ENCODE measurements at regions not wholly inside any gene's neighbourhood (a gene's known extent, or its start where the extent isn't known, plus 50 kb on each side); places are given as distances from the start of the nearest gene placed in this dataset.
A peak's percentile ranks its signal among the peaks of the same experiment; 100 is the strongest.
"Not testable (repeated sequence)": the region's sequence is repeated elsewhere in the genome, so short reads cannot be mapped to it uniquely, and the experiment has no call there.

DNA sequence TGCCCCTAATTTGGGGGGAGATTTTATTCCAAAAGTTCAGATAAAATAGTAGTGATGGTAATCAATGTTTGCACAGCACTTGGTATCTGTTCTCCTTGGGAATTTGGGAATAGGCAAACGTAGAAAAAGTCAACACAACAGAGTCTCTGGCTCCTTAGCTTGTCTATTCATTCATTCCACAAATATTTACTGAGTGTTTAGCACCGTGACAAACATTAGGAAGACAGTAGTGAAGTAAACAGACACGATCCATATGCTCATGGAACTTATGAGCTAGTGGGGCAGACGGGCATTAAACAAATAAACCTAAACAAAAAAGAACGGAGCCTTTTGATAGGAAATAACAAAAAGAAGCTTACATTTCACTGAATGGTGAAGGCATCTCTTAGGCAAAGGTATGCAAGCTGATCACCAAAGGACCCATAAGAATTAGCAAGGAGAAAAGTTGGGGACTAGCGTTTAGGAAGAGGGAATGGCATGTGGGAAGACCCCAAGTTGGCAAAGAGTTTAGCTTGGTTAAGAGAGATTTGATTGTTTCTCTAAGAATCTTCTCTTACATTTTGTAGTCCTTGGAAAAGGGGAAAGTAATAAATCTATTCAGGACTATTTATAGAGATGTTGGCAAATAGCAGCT lies 243.9 kb upstream of the NPY start:
- H3K27ac ChIP-seq = no peak overlapping the region
- DNase-seq (ENCODE audit: low read depth, low spot score) = no peak

DNA sequence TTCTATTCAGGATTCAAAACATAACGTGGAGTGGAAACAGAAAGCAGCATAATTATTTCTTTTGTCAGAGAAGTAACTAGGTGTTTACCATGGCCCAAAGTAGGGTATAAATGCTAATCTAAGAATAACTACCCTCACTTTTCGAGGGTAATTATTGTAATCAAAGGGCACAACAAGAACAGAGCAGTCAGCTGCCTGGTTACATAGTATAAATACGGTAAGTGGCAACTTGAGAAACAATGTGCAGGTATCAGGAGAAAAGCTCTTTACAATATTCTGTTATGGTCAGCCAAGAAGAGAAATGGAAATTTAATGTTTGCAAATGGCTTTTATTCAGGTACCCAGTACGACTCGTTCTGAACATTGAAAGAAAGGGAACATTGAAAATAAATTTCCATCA lies 242.0 kb upstream of the NPY start:
- DNase-seq (ENCODE audit: low read depth, low spot score) = no peak
- H3K27ac ChIP-seq = no peak overlapping the region

DNA sequence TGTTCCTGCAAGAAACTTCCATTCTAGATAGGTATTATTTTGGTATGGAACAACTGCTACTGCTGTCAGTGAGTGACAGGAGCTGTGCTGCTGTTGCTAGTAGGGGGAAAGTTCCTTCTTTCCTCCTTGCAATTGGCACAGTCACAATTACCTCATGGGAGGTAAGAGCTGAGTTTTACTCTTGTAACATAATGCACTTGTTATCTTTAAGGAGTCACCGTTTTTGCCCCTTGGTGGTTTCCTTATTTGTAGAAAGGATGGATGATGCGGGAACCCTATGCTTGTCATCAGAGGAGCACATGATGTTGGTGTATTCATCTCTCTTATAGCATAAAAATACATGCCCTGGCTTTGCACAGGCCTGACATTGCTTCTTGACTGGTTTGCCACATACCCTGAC lies 234.7 kb upstream of the NPY start:
- no peak for DNase-seq (ENCODE audit: low read depth, low spot score)
- H3K27ac ChIP-seq = no peak overlapping the region

DNA sequence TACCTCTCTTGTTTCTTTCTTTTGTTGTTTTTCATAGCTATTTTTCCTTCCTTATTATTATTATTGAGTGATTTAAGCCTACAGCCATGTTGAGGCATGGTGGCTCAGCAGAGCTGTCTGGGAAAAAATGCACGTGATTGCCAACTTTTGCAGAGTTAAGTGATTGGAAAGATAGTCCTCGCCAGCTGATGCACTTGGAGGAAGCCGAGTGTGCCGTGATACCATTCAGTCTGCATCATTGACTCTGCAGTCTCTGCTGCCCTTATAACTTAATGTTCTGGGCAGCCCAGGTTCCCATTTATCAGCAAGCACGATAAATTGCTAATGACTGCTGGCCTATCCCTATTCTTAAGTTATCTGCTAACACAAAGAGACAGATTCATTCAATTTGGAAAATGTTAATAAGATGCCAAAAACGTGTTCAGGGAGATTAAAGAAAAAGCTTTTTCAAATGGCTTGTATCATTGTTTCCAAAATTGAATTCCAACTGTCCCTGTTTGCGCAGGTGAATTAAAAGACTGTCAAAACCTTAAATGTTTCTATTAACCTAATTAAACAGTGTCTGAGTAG lies 232.9 kb upstream of the NPY start:
- no peak overlapping the region for H3K27ac ChIP-seq
- DNase-seq (ENCODE audit: low read depth, low spot score) = no peak

DNA sequence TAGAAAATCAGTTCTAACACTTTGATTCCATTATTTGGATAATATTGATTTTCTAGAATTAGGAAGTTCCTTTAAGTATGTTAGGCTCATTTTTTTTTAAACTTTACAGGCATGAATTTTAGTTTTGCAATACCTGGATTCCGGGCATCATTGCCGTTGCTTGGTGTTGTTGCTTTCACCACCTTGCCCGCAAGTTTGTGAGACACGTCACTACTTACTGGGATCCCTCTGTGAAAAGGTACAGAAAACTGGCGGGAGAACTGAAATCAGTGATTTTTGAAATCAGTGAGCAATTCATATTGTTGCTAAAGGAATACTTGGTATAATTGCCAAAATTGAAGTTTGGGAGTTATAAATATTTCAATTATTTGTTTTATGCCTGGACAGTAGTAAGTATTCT lies 232.3 kb upstream of the NPY start:
- H3K27ac ChIP-seq = no peak overlapping the region
- DNase-seq (ENCODE audit: low read depth, low spot score) = no peak

DNA sequence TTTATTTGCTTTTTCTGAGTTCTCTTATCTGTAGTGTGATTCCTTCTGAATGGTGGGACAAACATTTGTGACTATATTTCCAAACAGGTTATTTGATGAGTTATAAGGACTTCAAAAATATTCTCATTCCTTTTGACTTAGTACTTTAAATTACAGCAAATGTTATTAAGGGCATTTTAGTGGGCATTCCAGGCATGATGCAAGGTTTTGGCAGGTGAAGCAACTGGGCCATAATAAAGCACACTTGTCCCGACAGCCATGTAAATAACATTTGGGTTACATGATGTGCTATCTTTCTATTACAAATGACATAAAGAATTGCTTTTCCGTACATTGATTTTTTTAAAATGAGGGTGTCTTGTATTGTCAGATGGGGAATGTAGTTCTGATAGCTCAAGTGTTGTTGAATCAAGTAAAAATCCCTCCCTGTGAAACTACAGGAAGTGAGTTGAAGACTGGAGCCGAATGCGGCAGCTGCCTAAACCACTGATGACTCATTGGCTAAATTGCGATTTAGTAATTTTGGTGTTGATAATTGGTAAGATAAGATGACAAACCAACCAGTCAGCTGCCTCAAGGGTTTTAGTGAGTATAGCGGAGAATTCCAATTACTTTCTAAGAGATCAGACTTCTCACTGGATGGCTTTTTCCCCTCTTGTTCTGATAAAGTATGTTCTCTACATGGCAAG lies 231.3 kb upstream of the NPY start:
- H3K27ac ChIP-seq = peak overlapping the region; percentile 41
- peak; percentile 63 for DNase-seq (ENCODE audit: low read depth, low spot score)

DNA sequence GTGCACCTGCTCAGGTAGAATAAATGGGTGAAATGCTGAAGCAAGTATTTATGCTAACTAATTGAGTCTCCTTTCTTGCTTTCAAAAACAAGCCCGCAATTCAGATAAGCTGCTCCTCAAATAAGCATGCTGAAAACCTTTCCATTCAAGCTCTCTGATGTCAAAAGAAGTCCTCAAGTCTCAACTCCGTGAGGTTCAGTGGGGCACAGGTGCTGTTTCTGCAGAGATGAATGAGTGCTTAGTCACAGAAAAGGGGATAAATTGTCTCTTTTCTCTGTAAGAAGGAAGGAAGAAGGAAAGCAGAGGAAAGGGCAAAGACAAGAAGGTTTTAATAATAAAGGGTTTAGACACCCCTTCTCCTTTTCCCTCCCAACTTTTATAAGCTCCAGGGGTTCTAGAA lies 229.8 kb upstream of the NPY start:
- no peak for DNase-seq (ENCODE audit: low read depth, low spot score)
- no peak overlapping the region for H3K27ac ChIP-seq

DNA sequence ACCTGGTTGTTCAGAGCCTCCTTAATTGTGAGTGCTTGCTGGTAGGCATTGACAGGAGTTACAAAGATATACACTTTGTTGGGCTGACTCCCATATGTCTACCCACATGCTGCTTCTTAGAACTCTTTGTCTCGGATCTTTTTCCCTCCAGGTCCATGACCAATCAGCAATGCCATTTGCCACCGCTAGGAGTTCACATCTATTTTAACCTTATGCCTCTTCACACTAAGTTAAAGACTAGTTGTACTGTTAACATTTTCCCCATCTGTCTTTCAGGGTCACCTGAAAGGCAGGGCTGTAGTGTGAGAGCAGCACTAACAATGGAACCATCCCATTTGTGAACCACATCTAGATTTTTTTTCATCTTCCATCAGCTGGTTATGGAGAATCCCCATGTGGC lies 226.7 kb upstream of the NPY start:
- no peak overlapping the region for H3K27ac ChIP-seq
- DNase-seq (ENCODE audit: low read depth, low spot score) = no peak

DNA sequence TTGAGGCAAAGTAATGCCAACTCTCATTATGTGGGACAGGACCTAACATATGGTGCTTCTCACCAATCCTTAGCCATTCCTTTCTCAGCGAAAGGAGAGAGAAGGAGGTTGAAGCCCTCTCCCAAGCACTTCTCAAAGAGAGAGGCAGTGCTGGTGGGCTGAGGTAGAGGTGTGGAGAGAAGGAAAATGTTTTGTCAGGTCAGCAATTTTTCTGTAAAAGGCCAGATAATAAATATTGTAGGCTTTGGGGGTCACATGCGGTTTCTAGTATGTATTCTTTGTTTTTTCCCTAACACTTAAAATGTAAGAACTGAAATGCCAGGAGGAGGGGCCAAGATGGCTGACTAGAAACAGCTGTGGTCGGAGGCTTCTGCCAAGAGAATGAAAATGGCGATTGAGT lies 225.0 kb upstream of the NPY start:
- H3K27ac ChIP-seq = no peak overlapping the region
- no peak for DNase-seq (ENCODE audit: low read depth, low spot score)

DNA sequence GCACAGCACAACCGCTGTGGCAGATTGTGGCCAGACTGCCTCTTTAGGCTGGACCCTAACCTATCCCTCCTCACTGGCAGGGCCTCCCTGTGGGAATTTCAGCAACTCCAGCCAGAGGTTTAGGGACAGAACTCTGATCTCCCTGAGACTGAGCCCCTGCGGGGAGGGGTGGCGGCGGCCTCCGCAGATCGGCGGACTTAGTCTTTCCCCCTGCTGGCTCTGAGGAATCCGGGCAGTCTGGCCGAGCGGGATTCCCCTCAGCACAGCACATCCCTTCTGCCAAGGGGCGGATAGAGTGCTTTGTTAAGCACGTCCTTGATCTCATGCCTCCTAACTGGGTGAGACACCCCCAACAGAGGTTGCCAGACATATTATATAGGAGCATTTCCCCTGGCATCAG lies 224.2 kb upstream of the NPY start:
- no peak overlapping the region for H3K27ac ChIP-seq
- no peak for DNase-seq (ENCODE audit: low read depth, low spot score)

DNA sequence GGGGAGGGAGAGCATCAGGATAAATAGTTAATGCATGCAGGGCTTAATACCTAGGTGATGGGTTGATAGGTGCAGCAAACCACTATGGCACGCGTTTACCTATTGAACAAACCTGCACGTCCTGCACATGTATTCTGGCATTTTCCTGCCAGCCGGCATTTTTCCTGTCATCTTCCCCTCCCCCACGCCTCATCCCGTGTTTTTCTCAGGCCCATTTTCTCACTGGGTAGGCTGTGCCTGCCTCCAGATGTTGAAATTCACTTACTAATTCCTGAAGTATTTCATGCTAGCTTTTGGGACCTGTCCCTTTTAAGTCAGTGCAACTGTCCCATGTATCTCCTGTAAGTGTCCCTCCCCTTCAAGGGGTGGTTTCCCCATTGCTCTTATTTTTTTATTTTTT lies 220.3 kb upstream of the NPY start:
- H3K27ac ChIP-seq = no peak overlapping the region
- no peak for DNase-seq (ENCODE audit: low read depth, low spot score)

DNA sequence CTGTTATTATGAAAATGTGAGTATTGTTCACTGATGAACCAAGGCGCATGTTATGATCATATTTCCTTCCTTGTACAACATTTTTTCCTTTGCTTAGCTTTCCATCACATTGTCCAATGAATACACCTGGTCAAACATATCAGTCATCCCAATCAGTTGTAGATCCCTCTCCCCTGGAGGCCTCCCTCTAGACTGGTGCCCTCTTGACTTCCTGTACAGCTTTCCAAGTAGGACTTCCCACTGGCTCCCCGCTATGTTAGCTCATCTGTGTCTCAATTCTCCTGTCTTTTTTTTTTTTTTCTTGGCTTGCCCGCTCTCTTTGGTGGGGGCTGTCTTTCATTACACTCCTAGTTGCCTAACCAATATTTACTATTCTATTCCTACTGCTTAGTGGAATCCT lies 214.2 kb upstream of the NPY start:
- DNase-seq (ENCODE audit: low read depth, low spot score) = no peak
- H3K27ac ChIP-seq = no peak overlapping the region

DNA sequence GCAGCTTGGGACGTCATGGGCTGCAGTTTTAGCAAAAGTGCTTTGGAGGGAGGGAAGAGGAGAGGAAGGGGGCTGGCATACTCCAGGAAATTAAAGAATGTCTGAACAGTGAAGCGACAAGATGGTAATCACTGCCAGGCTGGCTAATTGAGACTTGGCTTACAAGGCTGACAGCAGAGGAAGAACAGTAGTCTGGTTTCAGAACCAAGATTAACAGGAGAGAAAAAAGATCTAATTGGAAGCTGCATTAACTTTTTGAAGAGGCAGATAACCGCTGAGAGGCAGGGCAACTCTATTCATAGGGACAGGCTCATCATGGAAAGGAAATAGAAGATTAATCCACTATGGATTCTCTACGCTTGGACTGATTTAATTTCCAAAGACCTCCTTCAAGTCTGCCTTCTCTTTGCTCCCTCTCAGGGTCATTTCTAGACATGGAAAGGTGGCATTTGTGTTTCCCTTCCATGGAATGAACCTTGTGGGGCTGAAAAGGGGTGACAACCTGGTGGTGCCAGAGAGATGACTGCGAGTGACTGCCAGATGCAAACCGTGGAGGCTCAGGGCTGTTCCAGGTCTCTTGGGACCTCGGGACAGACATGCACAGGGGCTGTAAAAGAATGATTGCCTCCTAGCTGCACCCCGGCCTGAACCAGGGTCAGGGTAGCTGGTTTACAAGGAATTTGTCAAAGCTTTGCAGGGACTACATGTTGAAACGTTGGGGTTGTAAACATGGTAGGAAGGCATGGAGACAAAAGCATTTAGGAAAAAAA lies 210.2 kb upstream of the NPY start:
- no peak for DNase-seq (ENCODE audit: low read depth, low spot score)
- no peak overlapping the region for H3K27ac ChIP-seq

DNA sequence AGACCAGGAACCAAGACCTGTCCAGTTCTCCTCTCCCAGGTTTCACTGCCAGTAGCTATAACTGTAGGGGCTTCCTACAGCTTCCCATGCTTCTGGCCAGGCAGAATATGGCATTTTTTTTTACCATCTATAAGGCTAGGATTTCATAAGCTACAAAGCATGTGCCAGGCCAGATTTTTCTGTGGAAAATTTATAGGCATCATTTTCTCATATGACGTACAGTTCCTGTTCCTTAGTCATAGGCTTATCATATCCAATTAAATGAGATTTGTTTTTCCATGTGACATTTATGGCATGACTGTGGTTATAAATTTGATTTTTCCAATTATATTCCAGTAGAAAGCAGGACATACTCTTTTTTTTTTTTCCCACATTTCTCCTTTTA lies 208.6 kb upstream of the NPY start:
- no peak overlapping the region for H3K27ac ChIP-seq
- peak; percentile 16 for DNase-seq (ENCODE audit: low read depth, low spot score)

DNA sequence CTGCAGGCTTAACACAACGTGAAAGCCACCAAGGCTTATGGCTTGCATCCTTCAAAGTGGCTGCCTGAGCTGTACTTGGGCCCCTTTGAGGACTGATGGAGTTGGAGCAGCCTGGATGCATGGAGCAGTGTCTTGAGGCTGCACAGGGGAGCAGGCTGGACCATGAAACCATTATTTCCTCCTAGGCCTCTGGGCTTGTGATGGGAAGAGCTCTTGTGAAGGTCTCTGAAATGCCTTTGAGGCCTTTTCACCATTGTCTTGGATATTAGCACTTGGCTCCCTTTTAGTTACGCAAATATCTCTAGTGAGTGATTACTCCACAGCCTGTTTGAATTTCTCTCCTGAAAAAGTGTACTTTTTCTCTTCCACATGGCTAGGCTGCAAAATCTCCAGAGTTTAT lies 201.2 kb upstream of the NPY start:
- DNase-seq (ENCODE audit: low read depth, low spot score) = no peak
- no peak overlapping the region for H3K27ac ChIP-seq

DNA sequence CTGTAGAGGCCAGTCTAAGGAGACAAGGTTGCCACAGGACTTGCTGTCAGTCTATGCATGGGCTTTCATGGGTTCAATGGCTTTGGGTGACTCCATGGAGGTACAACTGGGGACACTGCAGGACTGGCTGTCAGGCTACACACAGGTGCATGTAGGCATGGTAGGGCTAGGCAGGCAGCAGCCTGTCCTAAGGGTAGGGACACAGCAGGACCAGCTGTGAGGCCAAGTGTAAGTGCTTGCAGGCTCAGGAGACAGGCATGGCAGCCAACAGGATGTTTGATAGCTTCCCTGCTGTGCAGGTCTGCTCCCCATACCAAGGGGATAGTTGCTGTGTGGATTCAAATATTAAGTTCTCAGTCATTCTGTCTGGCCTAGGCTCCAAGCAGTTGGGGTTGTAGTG lies 181.0 kb upstream of the NPY start:
- H3K27ac ChIP-seq = no peak overlapping the region
- no peak for DNase-seq (ENCODE audit: low read depth, low spot score)

DNA sequence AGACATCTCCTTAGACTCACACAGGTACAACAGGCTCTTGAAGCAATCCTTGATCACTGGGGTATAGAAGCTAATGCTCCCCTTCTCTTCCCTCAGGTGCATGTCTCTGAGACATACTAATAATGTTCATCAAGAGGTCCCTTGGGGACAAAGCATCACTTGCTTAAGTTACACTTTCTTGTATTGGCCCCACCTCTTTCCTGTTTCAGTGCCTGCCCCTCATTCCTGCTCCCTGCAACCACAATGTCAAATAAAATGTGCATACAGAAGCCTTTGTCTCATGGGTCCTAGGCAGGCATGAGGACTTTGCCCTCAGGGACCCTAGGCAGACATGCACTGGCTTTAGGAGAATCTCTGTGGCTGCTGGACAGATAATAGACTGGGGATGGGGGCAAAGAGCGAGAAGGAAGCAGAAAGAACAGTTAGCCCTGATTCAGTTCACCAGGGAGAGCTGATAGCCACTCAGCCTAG lies 175.0 kb upstream of the NPY start:
- no peak overlapping the region for H3K27ac ChIP-seq
- DNase-seq (ENCODE audit: low read depth, low spot score) = no peak

DNA sequence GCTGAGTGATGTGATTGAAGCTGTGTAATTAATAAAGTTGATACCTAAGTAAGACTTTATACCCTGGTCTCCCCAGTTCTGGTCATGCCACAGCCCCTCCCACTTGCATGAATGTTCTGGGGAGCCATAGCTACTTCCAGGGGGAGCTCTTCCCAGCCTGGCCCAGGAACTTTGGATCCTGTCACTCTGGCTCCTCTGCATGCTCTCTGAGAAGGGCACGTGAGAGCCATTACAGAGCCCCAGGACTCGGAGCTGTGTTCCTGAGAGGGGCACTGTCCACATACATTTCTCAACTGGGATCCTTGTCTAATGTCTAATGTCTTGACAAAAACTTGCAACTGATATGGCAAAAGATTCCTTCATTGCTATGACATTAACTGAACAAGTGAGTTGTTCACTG lies 173.9 kb upstream of the NPY start:
- DNase-seq (ENCODE audit: low read depth, low spot score) = no peak
- H3K27ac ChIP-seq = no peak overlapping the region

DNA sequence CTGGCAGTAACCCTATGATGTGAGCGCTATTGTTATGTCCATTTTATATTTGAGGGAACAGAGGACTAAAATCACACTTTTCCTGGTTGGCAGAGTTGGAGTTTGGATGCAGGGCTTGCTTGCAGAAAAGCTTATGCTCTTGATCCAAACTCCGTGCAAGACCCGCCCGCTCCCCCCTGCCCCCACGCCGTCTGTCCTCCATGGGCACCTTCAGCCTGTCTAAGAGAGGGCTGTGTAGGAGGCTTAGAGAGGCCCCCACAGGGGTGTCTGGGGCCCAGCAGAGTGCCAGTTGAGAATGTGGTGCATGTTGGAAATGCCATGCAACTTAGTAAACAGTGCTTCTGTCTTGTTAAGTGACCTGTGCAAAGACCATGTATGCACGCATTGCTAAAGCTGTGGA lies 170.5 kb upstream of the NPY start:
- DNase-seq (ENCODE audit: low read depth, low spot score) = no peak
- no peak overlapping the region for H3K27ac ChIP-seq

DNA sequence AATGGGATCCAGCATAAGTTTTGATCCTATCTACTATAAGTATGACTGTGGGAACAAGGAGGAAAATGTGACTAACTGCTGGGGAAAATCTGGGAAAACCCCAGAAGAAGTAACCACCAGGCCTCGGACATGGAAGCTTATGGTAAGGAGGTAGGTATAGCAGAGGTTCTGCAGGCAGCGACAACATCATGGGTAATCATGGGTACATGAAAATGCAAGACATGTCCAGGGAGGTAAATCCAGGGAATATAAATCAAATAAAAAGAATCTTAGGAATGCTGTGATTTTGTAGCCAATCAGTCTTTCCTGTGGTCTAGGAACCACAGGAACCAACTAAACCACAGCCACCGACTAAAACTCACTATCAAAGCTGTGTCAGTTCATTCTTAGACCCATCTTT lies 168.3 kb upstream of the NPY start:
- H3K27ac ChIP-seq = no peak overlapping the region
- no peak for DNase-seq (ENCODE audit: low read depth, low spot score)

DNA sequence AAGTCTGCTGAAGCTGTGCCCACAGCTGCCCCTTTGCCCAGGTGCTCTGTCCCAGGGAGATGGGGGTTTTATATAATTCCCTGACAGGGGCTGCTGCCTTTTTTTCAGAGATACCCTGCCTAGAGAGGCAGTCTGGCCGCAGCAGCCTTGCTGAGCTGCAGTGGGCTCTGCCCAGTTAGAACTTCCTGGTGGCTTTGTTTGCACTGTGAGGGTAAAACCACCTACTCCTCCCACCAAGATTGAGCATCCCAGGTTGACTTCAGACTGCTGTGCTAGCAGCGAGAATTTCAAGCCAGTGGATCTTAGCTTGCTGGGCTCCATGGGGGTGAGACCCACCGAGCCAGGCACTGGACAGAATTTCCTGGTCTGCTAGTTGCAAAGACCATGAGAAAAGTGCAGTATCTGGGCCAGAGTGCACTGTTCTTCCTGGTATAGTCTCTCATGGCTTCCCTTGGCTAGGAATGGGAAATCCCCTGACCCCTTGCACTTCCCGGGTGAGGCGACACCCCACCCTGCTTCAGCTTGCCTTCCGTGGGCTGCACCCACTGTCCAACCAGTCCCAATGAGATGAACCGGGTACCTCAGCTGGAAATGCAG lies 166.0 kb upstream of the NPY start:
- not testable (repeated sequence) for H3K27ac ChIP-seq; DNase-seq (ENCODE audit: low read depth, low spot score)

All from epithelial cell of prostate (primary cell).